A549 (cell line): ENCODE measurements at regions not wholly inside any gene's neighbourhood (a gene's known extent, or its start where the extent isn't known, plus 50 kb on each side); places are given as distances from the start of the nearest gene placed in this dataset.

Source experiments
- CBX8 ChIP-seq: fragments of 200-600 bp; sonication (generic); IDR thresholded peaks from 2 replicates; pipeline ENCODE4 v1.6.1; 2016
- CTCF ChIP-seq: fragments of >200 bp; sonication (Bioruptor Twin); formaldehyde crosslinking; IDR thresholded peaks from 3 replicates; pipeline ENCODE4 v1.5.1; 2016
- EP300 ChIP-seq, 2 experiments: fragments of >200 bp; sonication (Bioruptor Twin); formaldehyde crosslinking; IDR thresholded peaks; 2 replicates in 1 of 2; 3 replicates in 1 of 2; pipeline ENCODE4 v1.6.1; 2016 to 2017
- ESRRA ChIP-seq: fragments of 150-350 bp; IDR thresholded peaks from 2 replicates; pipeline ENCODE4 v1.6.1; 2014; ENCODE audit warnings: mild to moderate bottlenecking, low read length, borderline replicate concordance
- GATA3 ChIP-seq: IDR thresholded peaks from 2 replicates; pipeline ENCODE4 v1.6.1; 2012; ENCODE audit warnings: borderline replicate concordance
- KDM1A ChIP-seq: fragments of 200-600 bp; sonication (generic); IDR thresholded peaks from 2 replicates; pipeline ENCODE4 v1.6.1; 2016; ENCODE audit warnings: low read depth, mild to moderate bottlenecking
- MAX ChIP-seq: IDR thresholded peaks from 2 replicates; pipeline ENCODE4 v1.6.1; 2012
- POLR2A ChIP-seq: IDR thresholded peaks from 2 replicates; pipeline ENCODE4 v1.6.1; 2012; ENCODE audit warnings: mild to moderate bottlenecking, low read length
- RCOR1 ChIP-seq: fragments of 150-350 bp; IDR thresholded peaks from 2 replicates; pipeline ENCODE4 v1.6.1; 2014; ENCODE audit warnings: antibody characterized with exemption, low read length, low read depth
- ZNF302 ChIP-seq: fragments of 250-450 bp; sonication (Bioruptor Pico); IDR thresholded peaks from 2 replicates; pipeline ENCODE4 v1.9.0; 2021; ENCODE audit warnings: inconsistent platforms, mild to moderate bottlenecking, moderate library complexity

- TF ChIP-seq EP300 (IDR thresholded peaks at IDR 0.05) (no peak), KDM1A (no peak), CTCF (no peak), RCOR1 (no peak), POLR2A (no peak), ZNF302 (CRISPR knock-in tag) (no peak), GATA3 (no peak), CBX8 (no peak), ESRRA (no peak), MAX (no peak)
Observed at GRCh38 chr7:45974540-45975360, 53.7 kb upstream of the IGFBP3 start.
